ENCODE measurements at regions not wholly inside any gene's neighbourhood (a gene's known extent, or its start where the extent isn't known, plus 50 kb on each side); places are given as distances from the start of the nearest gene placed in this dataset.

GRCh38 chr22:47389201-47389600 is 626.8 kb downstream of the TBC1D22A start:
- no peak overlapping the region for H3K27ac Mint-ChIP-seq
- Histone ChIP-seq H2AFZ (no peak overlapping the region), H3K79me2 (replicated peaks; ENCODE audit: insufficient read depth) (no peaks in the 10 kb centered on the region), H3K27me3 (ENCODE audit: insufficient read depth) (no peaks in the 10 kb centered on the region), H3K4me3 (no peak overlapping the region), H3K36me3 (ENCODE audit: insufficient read depth) (0 out of 2 replicates have a peak, but pooled peaks cover 4% of the 10 kb centered on the region), H3K27ac (ENCODE audit: low read depth) (no peak overlapping the region), H4K20me1 (replicated peaks; ENCODE audit: insufficient read depth) (no peaks in the 10 kb centered on the region), H3K4me1 (ENCODE audit: insufficient read depth) (no peaks in the 10 kb centered on the region), H3K4me2 (no peak overlapping the region), H3F3A (replicated peaks; ENCODE audit: low read depth) (no peaks in the 10 kb centered on the region), H3K9me2 (ENCODE audit: insufficient read depth) (no peaks in the 10 kb centered on the region)
- no peaks in the 10 kb centered on the region for H3K4me1 Mint-ChIP-seq
- H3K36me3 Mint-ChIP-seq (ENCODE audit: low read depth) = peaks cover 20% of the 10 kb centered on the region
- H3K27me3 Mint-ChIP-seq (ENCODE audit: insufficient read depth, low read depth, poor library complexity) = peaks cover 9% of the 10 kb centered on the region
- H3K9me3 Mint-ChIP-seq = peaks cover 72% of the 10 kb centered on the region
- no peak overlapping the region for H3K4me3 Mint-ChIP-seq
- TF ChIP-seq ZNF462 (CRISPR knock-in tag; IDR thresholded peaks at IDR 0.05) (no peak), EZH2 (IDR thresholded peaks at IDR 0.05; ENCODE audit: low read depth, unreplicated experiment) (no peak), NANOG (IDR thresholded peaks at IDR 0.05; ENCODE audit: borderline replicate concordance) (no peak), ZNF331 (CRISPR knock-in tag; IDR thresholded peaks at IDR 0.05; ENCODE audit: low read depth) (no peak), POLR2AphosphoS5 (IDR thresholded peaks at IDR 0.05; ENCODE audit: low read depth) (no peak), REST (IDR thresholded peaks at IDR 0.05; ENCODE audit: unreplicated experiment) (no peak), JUNB (IDR thresholded peaks at IDR 0.05; ENCODE audit: unreplicated experiment) (no peak), CREB1 (CRISPR knock-in tag; IDR thresholded peaks at IDR 0.05; ENCODE audit: low read depth) (no peak), EZH2phosphoT487 (IDR thresholded peaks at IDR 0.05; ENCODE audit: unreplicated experiment) (no peak), STAT1 (IDR thresholded peaks at IDR 0.05; ENCODE audit: unreplicated experiment) (no peak), ZNF114 (CRISPR knock-in tag; IDR thresholded peaks at IDR 0.05) (no peak)
- TF ChIP-seq, protein P1, sequence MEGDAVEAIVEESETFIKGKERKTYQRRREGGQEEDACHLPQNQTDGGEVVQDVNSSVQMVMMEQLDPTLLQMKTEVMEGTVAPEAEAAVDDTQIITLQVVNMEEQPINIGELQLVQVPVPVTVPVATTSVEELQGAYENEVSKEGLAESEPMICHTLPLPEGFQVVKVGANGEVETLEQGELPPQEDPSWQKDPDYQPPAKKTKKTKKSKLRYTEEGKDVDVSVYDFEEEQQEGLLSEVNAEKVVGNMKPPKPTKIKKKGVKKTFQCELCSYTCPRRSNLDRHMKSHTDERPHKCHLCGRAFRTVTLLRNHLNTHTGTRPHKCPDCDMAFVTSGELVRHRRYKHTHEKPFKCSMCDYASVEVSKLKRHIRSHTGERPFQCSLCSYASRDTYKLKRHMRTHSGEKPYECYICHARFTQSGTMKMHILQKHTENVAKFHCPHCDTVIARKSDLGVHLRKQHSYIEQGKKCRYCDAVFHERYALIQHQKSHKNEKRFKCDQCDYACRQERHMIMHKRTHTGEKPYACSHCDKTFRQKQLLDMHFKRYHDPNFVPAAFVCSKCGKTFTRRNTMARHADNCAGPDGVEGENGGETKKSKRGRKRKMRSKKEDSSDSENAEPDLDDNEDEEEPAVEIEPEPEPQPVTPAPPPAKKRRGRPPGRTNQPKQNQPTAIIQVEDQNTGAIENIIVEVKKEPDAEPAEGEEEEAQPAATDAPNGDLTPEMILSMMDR (conservative IDR thresholded peaks at IDR 0.05; ENCODE audit: low read depth in 2 of 2) = no peak
- TF ChIP-seq, protein P2, sequence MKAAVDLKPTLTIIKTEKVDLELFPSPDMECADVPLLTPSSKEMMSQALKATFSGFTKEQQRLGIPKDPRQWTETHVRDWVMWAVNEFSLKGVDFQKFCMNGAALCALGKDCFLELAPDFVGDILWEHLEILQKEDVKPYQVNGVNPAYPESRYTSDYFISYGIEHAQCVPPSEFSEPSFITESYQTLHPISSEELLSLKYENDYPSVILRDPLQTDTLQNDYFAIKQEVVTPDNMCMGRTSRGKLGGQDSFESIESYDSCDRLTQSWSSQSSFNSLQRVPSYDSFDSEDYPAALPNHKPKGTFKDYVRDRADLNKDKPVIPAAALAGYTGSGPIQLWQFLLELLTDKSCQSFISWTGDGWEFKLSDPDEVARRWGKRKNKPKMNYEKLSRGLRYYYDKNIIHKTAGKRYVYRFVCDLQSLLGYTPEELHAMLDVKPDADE (IDR thresholded peaks at IDR 0.05) = no peak
- no peak for DNase-seq (ENCODE audit: low spot score)
- ATAC-seq = no peak

All from GM23338 (cell line).